Neuronal stem cell (in vitro differentiated cells): ENCODE measurements at regions not wholly inside any gene's neighbourhood (a gene's known extent, or its start where the extent isn't known, plus 50 kb on each side); places are given as distances from the start of the nearest gene placed in this dataset.

Source experiments
- DNase-seq: peaks from one replicate; pipeline ENCODE4 v3.0.0-alpha.2; 2013; ENCODE audit warnings: low spot score
- H2AFZ ChIP-seq: one replicate; pipeline ENCODE4 v1.6.1; 2013; ENCODE audit warnings: mild to moderate bottlenecking, low read length, inconsistent platforms
- H2AK5ac ChIP-seq: 2 replicates; pipeline ENCODE4 v1.6.1; 2013; ENCODE audit warnings: low read depth, mild to moderate bottlenecking, inconsistent platforms, low read length, moderate library complexity, mixed read lengths
- H2BK120ac ChIP-seq: 2 replicates; pipeline ENCODE4 v1.6.1; 2013; ENCODE audit warnings: low read depth, mild to moderate bottlenecking, inconsistent platforms, low read length, moderate library complexity, mixed read lengths
- H2BK12ac ChIP-seq: one replicate; pipeline ENCODE4 v1.6.1; 2013; ENCODE audit warnings: low read length, inconsistent platforms
- H2BK15ac ChIP-seq: 2 replicates; pipeline ENCODE4 v1.6.1; 2013; ENCODE audit warnings: mild to moderate bottlenecking, low read length, inconsistent platforms, mixed read lengths
- H2BK5ac ChIP-seq: one replicate; pipeline ENCODE4 v1.6.1; 2013; ENCODE audit warnings: inconsistent platforms, mild to moderate bottlenecking, low read length, moderate library complexity
- H3K14ac ChIP-seq: one replicate; pipeline ENCODE4 v1.6.1; 2013; ENCODE audit warnings: low read length, inconsistent platforms
- H3K18ac ChIP-seq: 2 replicates; pipeline ENCODE4 v1.6.1; 2013; ENCODE audit warnings: low read length, inconsistent platforms
- H3K23ac ChIP-seq: 2 replicates; pipeline ENCODE4 v1.6.1; 2013; ENCODE audit warnings: low read depth, mild to moderate bottlenecking, mixed read lengths, low read length, inconsistent platforms; ENCODE audit not compliant: poor library complexity
- H3K27ac ChIP-seq: replicated peaks from 3 replicates; pipeline ENCODE4 v1.5.1; 2013; ENCODE audit warnings: low read length, inconsistent platforms
- H3K27me3 ChIP-seq, 3 experiments: 2 replicates each; pipeline ENCODE4 v1.6.1; 2013; ENCODE audit warnings: low read length in 3 of 3, mild to moderate bottlenecking in 2 of 3, inconsistent platforms in 1 of 3, low read depth in 1 of 3, mixed read lengths in 1 of 3, moderate library complexity in 1 of 3; ENCODE audit not compliant: control insufficient read depth in 3 of 3, insufficient read depth in 3 of 3
- H3K36me3 ChIP-seq, 2 donors: replicated peaks in 1 of 2; 2 replicates each; pipeline ENCODE4 v1.6.1; 2013; ENCODE audit warnings: low read length in 2 of 2; ENCODE audit not compliant: control insufficient read depth in 2 of 2, insufficient read depth in 2 of 2
- H3K4ac ChIP-seq: 2 replicates; pipeline ENCODE4 v1.6.1; 2013; ENCODE audit warnings: inconsistent platforms, mild to moderate bottlenecking, low read length, moderate library complexity
- H3K4me1 ChIP-seq, 2 donors: 1 replicate in 1 of 2; 2 replicates in 1 of 2; pipeline ENCODE4 v1.6.1; 2013; ENCODE audit warnings: low read length in 2 of 2, low read depth in 1 of 2; ENCODE audit not compliant: control insufficient read depth in 2 of 2, insufficient read depth in 1 of 2
- H3K4me2 ChIP-seq: one replicate; pipeline ENCODE4 v1.6.1; 2013; ENCODE audit warnings: mild to moderate bottlenecking, low read length, inconsistent platforms; ENCODE audit not compliant: insufficient read depth, poor library complexity, severe bottlenecking
- H3K4me3 ChIP-seq, 2 donors: 2 replicates each; pipeline ENCODE4 v1.5.1; 2013; ENCODE audit warnings: low read length in 2 of 2, mild to moderate bottlenecking in 2 of 2, inconsistent platforms in 1 of 2, moderate library complexity in 1 of 2
- H3K79me1 ChIP-seq: one replicate; pipeline ENCODE4 v1.6.1; 2013; ENCODE audit warnings: low read depth, mild to moderate bottlenecking, inconsistent platforms, low read length, moderate library complexity
- H3K9ac ChIP-seq: one replicate; pipeline ENCODE4 v1.6.1; 2013; ENCODE audit warnings: mild to moderate bottlenecking, low read depth, low read length, inconsistent platforms; ENCODE audit not compliant: poor library complexity
- H3K9me3 ChIP-seq, 2 donors: replicated peaks in 1 of 2; 2 replicates each; pipeline versions ENCODE3 to v1.6.1; 2013; ENCODE audit warnings: low read length in 2 of 2, mild to moderate bottlenecking in 2 of 2, inconsistent platforms in 1 of 2, low read depth in 1 of 2, mixed read lengths in 1 of 2, moderate library complexity in 1 of 2; ENCODE audit not compliant: control insufficient read depth in 2 of 2, insufficient read depth in 1 of 2
- H4K8ac ChIP-seq: one replicate; pipeline ENCODE4 v1.6.1; 2013; ENCODE audit warnings: low read depth, mild to moderate bottlenecking, inconsistent platforms, low read length, moderate library complexity
- H4K91ac ChIP-seq: one replicate; pipeline ENCODE4 v1.6.1; 2013; ENCODE audit warnings: low read length, low read depth, mild to moderate bottlenecking, inconsistent platforms; ENCODE audit not compliant: poor library complexity
- WGBS, 2 donors: extraction: QIAGEN DNeasy Blood & Tissue Kit; methylation state at CpG; one replicate each; pipeline ENCODE4 v1.1.7; 2013; ENCODE audit warnings: missing lambda C conversion rate in 2 of 2, mixed read lengths in 1 of 2; ENCODE audit not compliant: insufficient read length in 2 of 2, insufficient replicate concordance in 1 of 2; ENCODE audit errors: extremely low coverage in 2 of 2; 5-methylcytosine and 5-hydroxymethylcytosine counted together

- no peak overlapping the region for H2BK15ac ChIP-seq
- no peaks in the 10 kb centered on the region for H3K27me3 ChIP-seq
- no peak overlapping the region for H2BK5ac ChIP-seq
- H2AFZ ChIP-seq, result no peak overlapping the region
- no peak overlapping the region for H3K14ac ChIP-seq
- no peak overlapping the region for H4K8ac ChIP-seq
- no peak overlapping the region for H3K4ac ChIP-seq
- no peak for DNase-seq
- no peaks in the 10 kb centered on the region for H3K79me1 ChIP-seq
- H2AK5ac ChIP-seq, result no peak overlapping the region
- no peak overlapping the region for H3K18ac ChIP-seq
- no peaks in the 10 kb centered on the region for H3K36me3 ChIP-seq
- no peak overlapping the region for H2BK120ac ChIP-seq
- no peak overlapping the region for H4K91ac ChIP-seq
- no peak overlapping the region for H3K9ac ChIP-seq
- no peak overlapping the region for H3K4me3 ChIP-seq
- no peak overlapping the region for H3K27ac ChIP-seq
- H3K4me1 ChIP-seq, result no peaks in the 10 kb centered on the region
- H3K4me2 ChIP-seq, result no peak overlapping the region
- no peak overlapping the region for H2BK12ac ChIP-seq
- no peaks in the 10 kb centered on the region for H3K9me3 ChIP-seq
- no peak overlapping the region for H3K23ac ChIP-seq
Observed at GRCh38 chr11:38672445-38672844, 2074.4 kb upstream of the RAG2 start.

- no peak overlapping the region for H3K4me2 ChIP-seq
- H4K8ac ChIP-seq, result no peak overlapping the region
- H3K9ac ChIP-seq, result no peak overlapping the region
- H3K23ac ChIP-seq, result no peak overlapping the region
- H2BK120ac ChIP-seq, result no peak overlapping the region
- H3K18ac ChIP-seq, result no peak overlapping the region
- H3K79me1 ChIP-seq, result no peaks in the 10 kb centered on the region
- H3K4me1 ChIP-seq, result no peaks in the 10 kb centered on the region
- no peak overlapping the region for H3K4ac ChIP-seq
- H3K27me3 ChIP-seq, result no peaks in the 10 kb centered on the region
- H3K14ac ChIP-seq, result no peak overlapping the region
- H2BK12ac ChIP-seq, result no peak overlapping the region
- H2BK5ac ChIP-seq, result no peak overlapping the region
- no peak overlapping the region for H3K4me3 ChIP-seq
- H3K36me3 ChIP-seq, result no peaks in the 10 kb centered on the region
- no peaks in the 10 kb centered on the region for H3K9me3 ChIP-seq
- H2BK15ac ChIP-seq, result no peak overlapping the region
- H2AFZ ChIP-seq, result no peak overlapping the region
- no peak for DNase-seq
- H2AK5ac ChIP-seq, result no peak overlapping the region
- H3K27ac ChIP-seq, result no peak overlapping the region
- no CpG with 5 or more reads among the region's 10 CpGs for WGBS, 2 donors
- no peak overlapping the region for H4K91ac ChIP-seq
Observed at GRCh38 chr11:38667359-38667758, 2069.3 kb upstream of the RAG2 start.

GRCh38 chr11:38648604-38649003 lies 2050.6 kb upstream of the RAG2 start:
- no peak overlapping the region for H3K18ac ChIP-seq
- no peak overlapping the region for H3K14ac ChIP-seq
- WGBS, 2 donors, result no CpG with 5 or more reads among the region's 3 CpGs
- no peaks in the 10 kb centered on the region for H3K4me1 ChIP-seq
- H3K23ac ChIP-seq, result no peak overlapping the region
- H3K9me3 ChIP-seq, result no peaks in the 10 kb centered on the region
- no peak overlapping the region for H3K27ac ChIP-seq
- H2AK5ac ChIP-seq, result no peak overlapping the region
- DNase-seq, result no peak
- H2BK5ac ChIP-seq, result no peak overlapping the region
- no peak overlapping the region for H3K4me3 ChIP-seq
- no peak overlapping the region for H4K91ac ChIP-seq
- H3K4me2 ChIP-seq, result no peak overlapping the region
- no peak overlapping the region for H2BK12ac ChIP-seq
- H4K8ac ChIP-seq, result no peak overlapping the region
- H3K79me1 ChIP-seq, result no peaks in the 10 kb centered on the region
- no peaks in the 10 kb centered on the region for H3K36me3 ChIP-seq
- H3K4ac ChIP-seq, result no peak overlapping the region
- H3K27me3 ChIP-seq, result no peaks in the 10 kb centered on the region
- H3K9ac ChIP-seq, result no peak overlapping the region
- no peak overlapping the region for H2BK120ac ChIP-seq
- no peak overlapping the region for H2AFZ ChIP-seq
- H2BK15ac ChIP-seq, result no peak overlapping the region

GRCh38 chr11:38646382-38646781 lies 2048.3 kb upstream of the RAG2 start:
- no peak overlapping the region for H2BK120ac ChIP-seq
- H3K4me1 ChIP-seq, result no peaks in the 10 kb centered on the region
- no peak overlapping the region for H3K9ac ChIP-seq
- no peak overlapping the region for H2BK5ac ChIP-seq
- H2BK12ac ChIP-seq, result no peak overlapping the region
- no peak overlapping the region for H2BK15ac ChIP-seq
- WGBS, 2 donors, result no CpG with 5 or more reads among the region's 3 CpGs
- H3K4ac ChIP-seq, result no peak overlapping the region
- no peak overlapping the region for H3K4me2 ChIP-seq
- H4K8ac ChIP-seq, result no peak overlapping the region
- no peaks in the 10 kb centered on the region for H3K36me3 ChIP-seq
- no peak overlapping the region for H3K18ac ChIP-seq
- no peaks in the 10 kb centered on the region for H3K27me3 ChIP-seq
- no peak overlapping the region for H3K23ac ChIP-seq
- H3K9me3 ChIP-seq, result no peaks in the 10 kb centered on the region
- no peak for DNase-seq
- no peak overlapping the region for H4K91ac ChIP-seq
- no peak overlapping the region for H3K27ac ChIP-seq
- no peak overlapping the region for H3K14ac ChIP-seq
- no peak overlapping the region for H2AFZ ChIP-seq
- no peak overlapping the region for H3K4me3 ChIP-seq
- no peak overlapping the region for H2AK5ac ChIP-seq
- no peaks in the 10 kb centered on the region for H3K79me1 ChIP-seq
